ENCODE measurements at regions not wholly inside any gene's neighbourhood (a gene's known extent, or its start where the extent isn't known, plus 50 kb on each side); places are given as distances from the start of the nearest gene placed in this dataset.

DNA sequence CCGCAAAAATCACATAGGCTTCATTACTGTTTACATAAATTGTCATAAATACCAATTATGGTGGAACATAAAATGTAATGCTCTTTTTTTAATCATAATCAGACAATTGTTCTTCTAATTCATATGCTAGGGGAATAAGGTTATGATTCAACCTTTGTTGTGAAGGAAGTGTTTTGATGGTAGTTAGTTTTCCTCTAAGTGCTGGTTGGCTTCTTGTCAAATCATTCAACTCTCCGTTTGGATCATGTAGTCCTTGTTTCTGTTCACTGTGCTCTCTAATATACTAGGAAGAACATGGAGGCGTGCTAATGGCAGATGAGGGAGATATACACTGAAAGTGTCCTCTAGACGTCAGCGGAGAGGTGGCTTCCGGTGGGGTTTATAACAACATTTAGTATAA, 1938.0 kb upstream of the PIK3C3 start:
- TF ChIP-seq FOS (IDR thresholded peaks at IDR 0.05; ENCODE audit: borderline replicate concordance, insufficient read depth, low read length) (no peak), JUN (IDR thresholded peaks at IDR 0.05; ENCODE audit: borderline replicate concordance, insufficient read depth, insufficient read length, low read depth) (no peak), EZH2 (IDR thresholded peaks at IDR 0.05; ENCODE audit: borderline replicate concordance, low read depth, low read length, severe bottlenecking) (no peak), MYC (IDR thresholded peaks at IDR 0.05; ENCODE audit: low read depth, low read length) (no peak), POLR2A (IDR thresholded peaks at IDR 0.05; ENCODE audit: low read depth, low read length) (no peak), GATA2 (IDR thresholded peaks at IDR 0.05; ENCODE audit: insufficient read depth, insufficient read length, low read depth, low read length) (no peak), POLR2AphosphoS5 (IDR thresholded peaks at IDR 0.05; ENCODE audit: insufficient read depth, low read depth, low read length) (no peak)
- TF ChIP-seq, protein P1, sequence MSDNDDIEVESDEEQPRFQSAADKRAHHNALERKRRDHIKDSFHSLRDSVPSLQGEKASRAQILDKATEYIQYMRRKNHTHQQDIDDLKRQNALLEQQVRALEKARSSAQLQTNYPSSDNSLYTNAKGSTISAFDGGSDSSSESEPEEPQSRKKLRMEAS (IDR thresholded peaks at IDR 0.05; ENCODE audit: insufficient read depth, insufficient read length) = no peak
- TF ChIP-seq, protein P2, sequence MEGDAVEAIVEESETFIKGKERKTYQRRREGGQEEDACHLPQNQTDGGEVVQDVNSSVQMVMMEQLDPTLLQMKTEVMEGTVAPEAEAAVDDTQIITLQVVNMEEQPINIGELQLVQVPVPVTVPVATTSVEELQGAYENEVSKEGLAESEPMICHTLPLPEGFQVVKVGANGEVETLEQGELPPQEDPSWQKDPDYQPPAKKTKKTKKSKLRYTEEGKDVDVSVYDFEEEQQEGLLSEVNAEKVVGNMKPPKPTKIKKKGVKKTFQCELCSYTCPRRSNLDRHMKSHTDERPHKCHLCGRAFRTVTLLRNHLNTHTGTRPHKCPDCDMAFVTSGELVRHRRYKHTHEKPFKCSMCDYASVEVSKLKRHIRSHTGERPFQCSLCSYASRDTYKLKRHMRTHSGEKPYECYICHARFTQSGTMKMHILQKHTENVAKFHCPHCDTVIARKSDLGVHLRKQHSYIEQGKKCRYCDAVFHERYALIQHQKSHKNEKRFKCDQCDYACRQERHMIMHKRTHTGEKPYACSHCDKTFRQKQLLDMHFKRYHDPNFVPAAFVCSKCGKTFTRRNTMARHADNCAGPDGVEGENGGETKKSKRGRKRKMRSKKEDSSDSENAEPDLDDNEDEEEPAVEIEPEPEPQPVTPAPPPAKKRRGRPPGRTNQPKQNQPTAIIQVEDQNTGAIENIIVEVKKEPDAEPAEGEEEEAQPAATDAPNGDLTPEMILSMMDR (IDR thresholded peaks at IDR 0.05; ENCODE audit: extremely low read depth in 1 of 2, insufficient read depth in 1 of 2, low read depth in 1 of 2, low read length in 2 of 2) = no peak
- no peaks in the 10 kb centered on the region for H3K9me1 ChIP-seq (replicated peaks; ENCODE audit: control insufficient read depth, extremely low read depth, insufficient read depth, low read length)
- dilution Hi-C loops (cut with MboI; ENCODE audit: extremely low pct_ligation_motif_present, low sequenced_read_pairs) (no loop called here), intact Hi-C loops (cut with micrococcal nuclease) (no loop called here)
- no peaks in the 10 kb centered on the region for H3K79me2 ChIP-seq (ENCODE audit: control insufficient read depth, insufficient read depth, low read length)
- BruUV-seq (replicated peaks) = no TSS peak
- no peaks in the 10 kb centered on the region for H4K20me1 ChIP-seq (replicated peaks; ENCODE audit: control insufficient read depth, extremely low read depth, insufficient read depth, low read length)
- H3K4me1 ChIP-seq (ENCODE audit: control insufficient read depth, extremely low read depth, insufficient read depth, low read length) = peaks cover 10% of the 10 kb centered on the region
- ChIA-PET CTCF (no interaction called here), POLR2A (no interaction called here)
- peak; percentile 26 for FAIRE-seq
- H3K4me3 ChIP-seq (replicated peaks in 1 of 3; ENCODE audit: insufficient read depth in 1 of 3, low read depth in 1 of 3, low read length in 3 of 3) = no peak overlapping the region
- no peaks in the 10 kb centered on the region for H3K27me3 ChIP-seq (ENCODE audit: control insufficient read depth in 2 of 2, insufficient read depth in 2 of 2, low read length in 2 of 2)
- no peak overlapping the region for H3K9ac ChIP-seq (replicated peaks; ENCODE audit: extremely low read depth, insufficient read depth, low read length)
- no peaks in the 10 kb centered on the region for H3K9me3 ChIP-seq (replicated peaks; ENCODE audit: control insufficient read depth, insufficient read depth, low read length)
- peak overlapping the region; percentile 71 for H2AFZ ChIP-seq (ENCODE audit: low read depth, low read length)
- H3K27ac ChIP-seq (ENCODE audit: insufficient read depth, low read depth, low read length) = no peak overlapping the region
- DNase-seq (ENCODE audit: low read depth, low spot score) = peak; percentile 74
- peak overlapping the region; percentile 22 for H3K4me2 ChIP-seq (ENCODE audit: insufficient read depth, low read length)
- no peaks in the 10 kb centered on the region for H3K36me3 ChIP-seq (ENCODE audit: control insufficient read depth in 2 of 2, extremely low read depth in 1 of 2, insufficient read depth in 2 of 2, low read length in 2 of 2)

Data from endothelial cell of umbilical vein (primary cell).